DND-41 (cell line): ENCODE measurements at regions not wholly inside any gene's neighbourhood (a gene's known extent, or its start where the extent isn't known, plus 50 kb on each side); places are given as distances from the start of the nearest gene placed in this dataset.

ENCODE experiments used
- EZH2 ChIP-seq: IDR thresholded peaks from 3 replicates; pipeline ENCODE4 v1.6.1; 2012; ENCODE audit warnings: borderline replicate concordance, low read depth, mild to moderate bottlenecking, moderate library complexity, low read length, inconsistent platforms; ENCODE audit not compliant: severe bottlenecking
- TF ChIP-seq, protein P1 (sequence below): IDR thresholded peaks from 2 replicates; pipeline ENCODE4 v1.5.1; 2012; ENCODE audit warnings: borderline replicate concordance, low read length, moderate library complexity, mild to moderate bottlenecking; ENCODE audit not compliant: poor library complexity, severe bottlenecking; ENCODE audit errors: extremely low read depth

GRCh38 chr16:82425661-82426060 lies 201.1 kb upstream of the CDH13 start:
- no peak for TF ChIP-seq EZH2
- TF ChIP-seq, protein P1, sequence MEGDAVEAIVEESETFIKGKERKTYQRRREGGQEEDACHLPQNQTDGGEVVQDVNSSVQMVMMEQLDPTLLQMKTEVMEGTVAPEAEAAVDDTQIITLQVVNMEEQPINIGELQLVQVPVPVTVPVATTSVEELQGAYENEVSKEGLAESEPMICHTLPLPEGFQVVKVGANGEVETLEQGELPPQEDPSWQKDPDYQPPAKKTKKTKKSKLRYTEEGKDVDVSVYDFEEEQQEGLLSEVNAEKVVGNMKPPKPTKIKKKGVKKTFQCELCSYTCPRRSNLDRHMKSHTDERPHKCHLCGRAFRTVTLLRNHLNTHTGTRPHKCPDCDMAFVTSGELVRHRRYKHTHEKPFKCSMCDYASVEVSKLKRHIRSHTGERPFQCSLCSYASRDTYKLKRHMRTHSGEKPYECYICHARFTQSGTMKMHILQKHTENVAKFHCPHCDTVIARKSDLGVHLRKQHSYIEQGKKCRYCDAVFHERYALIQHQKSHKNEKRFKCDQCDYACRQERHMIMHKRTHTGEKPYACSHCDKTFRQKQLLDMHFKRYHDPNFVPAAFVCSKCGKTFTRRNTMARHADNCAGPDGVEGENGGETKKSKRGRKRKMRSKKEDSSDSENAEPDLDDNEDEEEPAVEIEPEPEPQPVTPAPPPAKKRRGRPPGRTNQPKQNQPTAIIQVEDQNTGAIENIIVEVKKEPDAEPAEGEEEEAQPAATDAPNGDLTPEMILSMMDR: no peak
